K562 (cell line): ENCODE measurements at regions not wholly inside any gene's neighbourhood (a gene's known extent, or its start where the extent isn't known, plus 50 kb on each side); places are given as distances from the start of the nearest gene placed in this dataset.

Experiments used
- ATAC-seq: fragments of 200-7000 bp; cut with Tn5 transposase; 3 replicates; pipeline ENCODE4 v1.9.1; 2020; ENCODE audit warnings: moderate library complexity
- BruUV-seq: library from RNA; stranded (reverse); fragments of 400-500 nt; replicated peaks from 2 replicates; lab custom pipeline; 2021; lab: Mats Ljungman, UMichigan
- CTCF ChIA-PET: fragments of 300-600 bp; formaldehyde crosslinking; extraction: SDS; loops from one replicate; lab custom pipeline; 2021; ENCODE audit warnings: low intra/inter-chr PET ratio; lab: Yijun Ruan, JAX
- POLR2A ChIA-PET: fragments of 300-600, 350-650 bp; sonication (Branson Sonifier 250); formaldehyde crosslinking; extraction: SDS; loops from one replicate; lab custom pipeline; 2021; ENCODE audit warnings: antibody characterized with exemption, inconsistent platforms; lab: Yijun Ruan, JAX
- DNase-seq, 4 experiments: peaks; one replicate each; pipeline versions ENCODE4 v3.0.0 to v3.0.0-alpha.2; 2011 to 2018; ENCODE audit warnings: low spot score in 3 of 4, mixed read lengths in 3 of 4; ENCODE audit errors: extremely low read depth in 1 of 4
- FAIRE-seq: peaks from 2 replicates; lab custom pipeline; 2011; peaks lifted over from hg19 to GRCh38; lab: Jason Lieb, UNC
- H2AFZ ChIP-seq: 2 replicates; pipeline ENCODE4 v1.6.0; 2011; ENCODE audit warnings: low read depth, low read length, control low read depth, inconsistent platforms
- H3K27ac ChIP-seq: fragments of 200-600 bp; 3 replicates; pipeline ENCODE4 v1.8.0; 2011; ENCODE audit warnings: low read depth, mild to moderate bottlenecking, control low read depth, inconsistent platforms, low read length, moderate library complexity, mixed read lengths; ENCODE audit errors: extremely low read depth
- H3K27me3 ChIP-seq, 2 experiments: fragments of 300-600 bp in 1 of 2; 2 replicates in 1 of 2; 3 replicates in 1 of 2; pipeline versions ENCODE4 v1.6.0 to v1.8.0; 2011; ENCODE audit warnings: inconsistent platforms in 2 of 2, low read length in 2 of 2, mild to moderate bottlenecking in 1 of 2, mixed read lengths in 1 of 2, moderate library complexity in 1 of 2; ENCODE audit not compliant: control insufficient read depth in 2 of 2, insufficient read depth in 2 of 2
- H3K36me3 ChIP-seq: fragments of 300-600 bp; 3 replicates; pipeline ENCODE4 v1.8.0; 2011; ENCODE audit warnings: mild to moderate bottlenecking, low read length, inconsistent platforms; ENCODE audit not compliant: control insufficient read depth, insufficient read depth
- H3K4me1 ChIP-seq, 2 experiments: fragments of 200-600 bp in 1 of 2; replicated peaks in 1 of 2; 2 replicates in 1 of 2; 3 replicates in 1 of 2; pipeline versions ENCODE4 v1.5.1 to v1.8.0; 2011; ENCODE audit warnings: inconsistent platforms in 2 of 2, low read length in 2 of 2, mild to moderate bottlenecking in 1 of 2, mixed read lengths in 1 of 2, moderate library complexity in 1 of 2; ENCODE audit not compliant: control insufficient read depth in 2 of 2, insufficient read depth in 2 of 2
- H3K4me2 ChIP-seq: 2 replicates; pipeline ENCODE4 v1.6.1; 2011; ENCODE audit warnings: low read length, control low read depth, inconsistent platforms, mixed read lengths; ENCODE audit not compliant: insufficient read depth
- H3K4me3 ChIP-seq: fragments of 200-600 bp; sonication (generic), shearing (Covaris generic); 2 replicates; pipeline ENCODE4 v1.5.1; 2016; ENCODE audit warnings: control low read depth, inconsistent platforms
- H3K79me2 ChIP-seq: fragments of 200-600 bp; 3 replicates; pipeline ENCODE4 v1.8.0; 2011; ENCODE audit warnings: low read length, inconsistent platforms; ENCODE audit not compliant: control insufficient read depth, insufficient read depth
- H3K9ac ChIP-seq, 2 experiments: 2 replicates each; pipeline versions ENCODE4 v1.6.0 to v1.6.1; 2011; ENCODE audit warnings: low read depth in 2 of 2, low read length in 2 of 2, control low read depth in 1 of 2, inconsistent platforms in 1 of 2, mild to moderate bottlenecking in 1 of 2, mixed read lengths in 1 of 2; ENCODE audit not compliant: insufficient read depth in 1 of 2
- H3K9me1 ChIP-seq: one replicate; pipeline ENCODE4 v1.6.0; 2011; ENCODE audit warnings: inconsistent platforms, mild to moderate bottlenecking, low read length, moderate library complexity; ENCODE audit not compliant: control insufficient read depth, insufficient read depth
- H3K9me3 ChIP-seq: replicated peaks from 2 replicates; pipeline ENCODE4 v1.5.1; 2011; ENCODE audit warnings: low read depth, low read length, inconsistent platforms; ENCODE audit not compliant: control insufficient read depth, insufficient read depth
- H4K20me1 ChIP-seq: replicated peaks from 2 replicates; pipeline ENCODE4 v1.6.1; 2011; ENCODE audit warnings: low read length, inconsistent platforms, mixed read lengths; ENCODE audit not compliant: control insufficient read depth, insufficient read depth
- ETV5 ChIP-seq: sonication (generic); formaldehyde crosslinking; IDR thresholded peaks from 2 replicates; pipeline ENCODE4 v1.4.0; 2020; ENCODE audit warnings: low read depth, mild to moderate bottlenecking, missing genetic modification reagents
- EWSR1 ChIP-seq: fragments of 450-650 bp; IDR thresholded peaks from 2 replicates; pipeline ENCODE4 v1.6.1; 2018; ENCODE audit warnings: borderline replicate concordance, mild to moderate bottlenecking, low read depth, moderate library complexity; ENCODE audit not compliant: partially characterized antibody
- HDAC8 ChIP-seq: fragments of 450-650 bp; IDR thresholded peaks from 2 replicates; pipeline ENCODE4 v1.6.1; 2016; ENCODE audit warnings: mild to moderate bottlenecking, missing genetic modification characterization, moderate library complexity, missing compliant biosample characterization
- KAT8 ChIP-seq: fragments of 450-650 bp; IDR thresholded peaks from 2 replicates; pipeline ENCODE4 v1.6.1; 2016; ENCODE audit warnings: low read depth, mild to moderate bottlenecking
- KLF6 ChIP-seq: fragments of 250-450 bp; sonication (Bioruptor Pico); IDR thresholded peaks from 2 replicates; pipeline ENCODE4 v1.4.0; 2020; ENCODE audit warnings: mild to moderate bottlenecking, moderate library complexity, borderline replicate concordance
- NELFE ChIP-seq: IDR thresholded peaks from 2 replicates; pipeline ENCODE4 v1.6.1; 2011; ENCODE audit warnings: mild to moderate bottlenecking; ENCODE audit not compliant: insufficient read depth, insufficient read length
- NONO ChIP-seq, 2 experiments: fragments of 200-400 bp in 1 of 2; fragments of 450-650 bp in 1 of 2; formaldehyde crosslinking in 1 of 2; IDR thresholded peaks; 2 replicates each; pipeline ENCODE4 v1.6.1; 2017; ENCODE audit warnings: low read depth in 2 of 2, mild to moderate bottlenecking in 2 of 2, moderate library complexity in 2 of 2, low read length in 1 of 2
- RFX5 ChIP-seq: IDR thresholded peaks from 2 replicates; pipeline ENCODE4 v1.6.1; 2011; ENCODE audit warnings: low read depth, mild to moderate bottlenecking, improper control_type of control experiment, low read length
- ZKSCAN1 ChIP-seq: fragments of 150-350 bp; IDR thresholded peaks from 2 replicates; pipeline ENCODE4 v1.6.1; 2016; ENCODE audit warnings: low read depth, low read length
- ZNF384 ChIP-seq: IDR thresholded peaks from 2 replicates; pipeline ENCODE4 v1.6.1; 2012; ENCODE audit warnings: low read depth, low read length, improper control_type of control experiment
- WGBS: fragments of 100-300 bp; shearing (Covaris generic); methylation state at CpG from one replicate; pipeline ENCODE4 v1.1.6; 2016; ENCODE audit warnings: low coverage, mixed read lengths; ENCODE audit not compliant: insufficient coverage; ENCODE audit errors: missing lambda C conversion rate; 5-methylcytosine and 5-hydroxymethylcytosine counted together
- in situ Hi-C: fragments of 300-500 bp; cut with MboI; formaldehyde crosslinking; loops from 4 replicates; pipeline ENCODE4 v1.15.0; 2018; ENCODE audit warnings: inconsistent platforms, mixed read lengths
- intact Hi-C: fragments of 100-400 bp; cut with micrococcal nuclease; formaldehyde crosslinking; loops from 2 replicates; pipeline ENCODE4 v1.14.2; 2022
- TF ChIP-seq, protein P1 (sequence below), 2 experiments: fragments of 200-800 bp in 1 of 2; sonication (Bioruptor generic) in 1 of 2; sonication (generic) in 1 of 2; formaldehyde crosslinking in 1 of 2; IDR thresholded peaks in 1 of 2; conservative IDR thresholded peaks in 1 of 2; 2 replicates each; pipeline versions ENCODE4 v1.5.0 to v1.6.1; 2016 to 2020; ENCODE audit warnings: missing compliant biosample characterization in 1 of 2, missing genetic modification characterization in 1 of 2, missing genetic modification reagents in 1 of 2

DNA sequence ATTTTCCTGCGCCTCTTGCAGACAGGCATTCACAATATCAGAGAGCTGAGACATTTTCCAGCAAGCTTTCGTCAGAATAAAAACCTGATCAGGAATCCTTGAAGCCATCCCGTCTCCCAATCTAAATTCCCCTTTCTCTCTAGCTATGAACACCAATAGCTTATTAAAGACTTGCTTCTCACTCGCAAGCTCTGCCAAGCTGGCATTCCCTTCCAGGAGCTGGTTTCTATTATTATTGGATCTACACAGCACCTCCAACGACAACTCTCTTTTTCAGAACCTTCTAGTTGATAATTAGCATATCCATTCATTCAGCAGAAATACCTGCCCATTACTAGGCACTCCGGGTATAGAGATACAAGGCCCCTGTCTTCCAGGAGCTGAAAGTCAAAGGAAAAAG, 350.3 kb downstream of the MTX2 start:
- no TSS peak for BruUV-seq
- no peaks in the 10 kb centered on the region for H3K79me2 ChIP-seq
- in situ Hi-C loops (no loop called here), intact Hi-C loops (no loop called here)
- no peak overlapping the region for H3K4me3 ChIP-seq
- CTCF ChIA-PET: no interaction called here
- no peak overlapping the region for H3K4me2 ChIP-seq
- H3K9me1 ChIP-seq: no peaks in the 10 kb centered on the region
- DNase-seq (no peak), ATAC-seq (no peak), FAIRE-seq (no peak)
- no peak overlapping the region for H3K9ac ChIP-seq
- POLR2A ChIA-PET: no interaction called here
- 4% methylated on average over 6 of the region's 6 CpGs for WGBS
- TF ChIP-seq ZKSCAN1 (no peak), KAT8 (no peak), HDAC8 (no peak), ZNF384 (no peak), NELFE (no peak), ETV5 (no peak), KLF6 (no peak), EWSR1 (no peak), NONO (IDR thresholded peaks at IDR 0.05; ENCODE audit: low read depth in 2 of 2, low read length in 1 of 2) (no peak), RFX5 (no peak)
- TF ChIP-seq, protein P1, sequence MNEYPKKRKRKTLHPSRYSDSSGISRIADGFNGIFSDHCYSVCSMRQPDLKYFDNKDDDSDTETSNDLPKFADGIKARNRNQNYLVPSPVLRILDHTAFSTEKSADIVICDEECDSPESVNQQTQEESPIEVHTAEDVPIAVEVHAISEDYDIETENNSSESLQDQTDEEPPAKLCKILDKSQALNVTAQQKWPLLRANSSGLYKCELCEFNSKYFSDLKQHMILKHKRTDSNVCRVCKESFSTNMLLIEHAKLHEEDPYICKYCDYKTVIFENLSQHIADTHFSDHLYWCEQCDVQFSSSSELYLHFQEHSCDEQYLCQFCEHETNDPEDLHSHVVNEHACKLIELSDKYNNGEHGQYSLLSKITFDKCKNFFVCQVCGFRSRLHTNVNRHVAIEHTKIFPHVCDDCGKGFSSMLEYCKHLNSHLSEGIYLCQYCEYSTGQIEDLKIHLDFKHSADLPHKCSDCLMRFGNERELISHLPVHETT (CRISPR knock-in tag; conservative IDR thresholded peaks at IDR 0.05 in 1 of 2, IDR thresholded peaks at IDR 0.05 in 1 of 2): no peak
- H4K20me1 ChIP-seq: no peaks in the 10 kb centered on the region
- H3K4me1 ChIP-seq: no peaks in the 10 kb centered on the region
- H2AFZ ChIP-seq: no peak overlapping the region
- no peak overlapping the region for H3K27ac ChIP-seq
- H3K36me3 ChIP-seq: no peaks in the 10 kb centered on the region
- H3K9me3 ChIP-seq: no peaks in the 10 kb centered on the region
- H3K27me3 ChIP-seq: peaks cover 2 to 12% of the 10 kb centered on the region in 2 experiments; a peak in 2 of 5 replicates
